ENCODE measurements at regions not wholly inside any gene's neighbourhood (a gene's known extent, or its start where the extent isn't known, plus 50 kb on each side); places are given as distances from the start of the nearest gene placed in this dataset.

- TF ChIP-seq, protein P1, sequence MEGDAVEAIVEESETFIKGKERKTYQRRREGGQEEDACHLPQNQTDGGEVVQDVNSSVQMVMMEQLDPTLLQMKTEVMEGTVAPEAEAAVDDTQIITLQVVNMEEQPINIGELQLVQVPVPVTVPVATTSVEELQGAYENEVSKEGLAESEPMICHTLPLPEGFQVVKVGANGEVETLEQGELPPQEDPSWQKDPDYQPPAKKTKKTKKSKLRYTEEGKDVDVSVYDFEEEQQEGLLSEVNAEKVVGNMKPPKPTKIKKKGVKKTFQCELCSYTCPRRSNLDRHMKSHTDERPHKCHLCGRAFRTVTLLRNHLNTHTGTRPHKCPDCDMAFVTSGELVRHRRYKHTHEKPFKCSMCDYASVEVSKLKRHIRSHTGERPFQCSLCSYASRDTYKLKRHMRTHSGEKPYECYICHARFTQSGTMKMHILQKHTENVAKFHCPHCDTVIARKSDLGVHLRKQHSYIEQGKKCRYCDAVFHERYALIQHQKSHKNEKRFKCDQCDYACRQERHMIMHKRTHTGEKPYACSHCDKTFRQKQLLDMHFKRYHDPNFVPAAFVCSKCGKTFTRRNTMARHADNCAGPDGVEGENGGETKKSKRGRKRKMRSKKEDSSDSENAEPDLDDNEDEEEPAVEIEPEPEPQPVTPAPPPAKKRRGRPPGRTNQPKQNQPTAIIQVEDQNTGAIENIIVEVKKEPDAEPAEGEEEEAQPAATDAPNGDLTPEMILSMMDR (IDR thresholded peaks at IDR 0.05) = no peak
- intact Hi-C loops (cut with micrococcal nuclease) = no loop called here
- Histone ChIP-seq H3K9me3 (ENCODE audit: control insufficient read depth, insufficient read depth, low read length) (no peaks in the 10 kb centered on the region), H3K36me3 (ENCODE audit: control insufficient read depth, insufficient read depth, low read length) (no peaks in the 10 kb centered on the region), H3K27me3 (ENCODE audit: control insufficient read depth, insufficient read depth, low read length) (no peaks in the 10 kb centered on the region), H3K4me1 (ENCODE audit: control insufficient read depth, insufficient read depth, low read length) (no peaks in the 10 kb centered on the region), H3K27ac (ENCODE audit: low read length) (no peak overlapping the region), H3K4me3 (ENCODE audit: low read length) (no peak overlapping the region)
- WGBS (ENCODE audit: insufficient coverage) = 81% methylated on average over 11 of the region's 11 CpGs
- Mint-ChIP-seq H3K9me3 (peaks cover 0 to 4% of the 10 kb centered on the region in 2 donors), H3K36me3 (no peaks in the 10 kb centered on the region), H3K4me3 (no peak overlapping the region), H3K27ac (no peak overlapping the region), H3K27me3 (ENCODE audit: low read depth in 2 of 2) (no peaks in the 10 kb centered on the region), H3K4me1 (no peaks in the 10 kb centered on the region)
- ATAC-seq = no peak
- no peak for DNase-seq
These were observed 81.3 kb upstream of the CADM1 start for GRCh38 chr11:115585361-115586024.

DNA sequence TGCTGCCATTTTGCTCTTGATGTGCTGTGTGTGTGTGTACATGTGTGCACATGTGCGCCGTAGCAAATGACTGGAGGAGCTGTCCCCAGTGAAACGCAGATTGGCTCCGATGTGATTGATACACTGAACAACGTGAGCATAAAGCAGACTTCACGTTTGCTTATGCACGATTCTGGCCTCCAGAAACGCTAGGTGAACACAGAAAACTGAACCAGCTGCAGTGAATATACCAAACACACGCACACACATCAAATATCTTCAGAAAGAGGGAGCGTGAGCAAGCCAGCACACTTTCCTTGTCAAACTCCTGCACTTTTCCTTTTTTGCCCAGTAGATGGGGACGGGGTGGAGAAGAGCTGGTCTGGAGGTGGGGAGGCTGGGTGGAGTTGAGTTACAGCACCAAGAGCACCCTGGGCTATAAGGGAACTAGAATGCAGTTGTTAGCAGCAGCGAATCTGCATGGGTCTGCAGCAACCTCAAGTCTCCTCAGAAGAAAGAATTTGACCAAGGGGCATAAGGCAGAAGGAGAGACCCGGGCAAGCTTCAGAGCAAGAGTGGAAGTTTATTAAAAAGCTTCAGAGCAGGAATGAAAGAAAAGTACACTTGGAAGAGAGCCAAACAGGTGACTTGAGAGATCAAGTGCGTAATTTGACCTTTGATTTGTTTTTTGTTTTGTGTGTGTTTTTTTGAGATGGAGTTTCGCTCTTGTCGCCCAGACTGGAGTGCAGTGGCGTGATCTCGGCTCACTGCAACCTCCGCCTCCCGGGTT is 77.8 kb upstream of the CADM1 start:
- intact Hi-C loops (cut with micrococcal nuclease) = no loop called here
- Histone ChIP-seq H3K9me3 (ENCODE audit: control insufficient read depth, insufficient read depth, low read length) (no peaks in the 10 kb centered on the region), H3K4me3 (ENCODE audit: low read length) (no peak overlapping the region), H3K36me3 (ENCODE audit: control insufficient read depth, insufficient read depth, low read length) (no peaks in the 10 kb centered on the region), H3K27ac (ENCODE audit: low read length) (no peak overlapping the region), H3K4me1 (ENCODE audit: control insufficient read depth, insufficient read depth, low read length) (no peaks in the 10 kb centered on the region), H3K27me3 (ENCODE audit: control insufficient read depth, insufficient read depth, low read length) (no peaks in the 10 kb centered on the region)
- 86% methylated on average over 19 of the region's 20 CpGs for WGBS (ENCODE audit: insufficient coverage)
- no peak overlapping the region for H3K27ac Mint-ChIP-seq
- H3K27me3 Mint-ChIP-seq (ENCODE audit: low read depth in 2 of 2) = no peaks in the 10 kb centered on the region
- H3K4me3 Mint-ChIP-seq = no peak overlapping the region
- ATAC-seq = no peak
- H3K9me3 Mint-ChIP-seq = peaks cover 0 to 2% of the 10 kb centered on the region in 2 donors
- no peak for DNase-seq
- TF ChIP-seq, protein P1 (IDR thresholded peaks at IDR 0.05) = no peak
- no peaks in the 10 kb centered on the region for H3K4me1 Mint-ChIP-seq
- no peaks in the 10 kb centered on the region for H3K36me3 Mint-ChIP-seq

DNA sequence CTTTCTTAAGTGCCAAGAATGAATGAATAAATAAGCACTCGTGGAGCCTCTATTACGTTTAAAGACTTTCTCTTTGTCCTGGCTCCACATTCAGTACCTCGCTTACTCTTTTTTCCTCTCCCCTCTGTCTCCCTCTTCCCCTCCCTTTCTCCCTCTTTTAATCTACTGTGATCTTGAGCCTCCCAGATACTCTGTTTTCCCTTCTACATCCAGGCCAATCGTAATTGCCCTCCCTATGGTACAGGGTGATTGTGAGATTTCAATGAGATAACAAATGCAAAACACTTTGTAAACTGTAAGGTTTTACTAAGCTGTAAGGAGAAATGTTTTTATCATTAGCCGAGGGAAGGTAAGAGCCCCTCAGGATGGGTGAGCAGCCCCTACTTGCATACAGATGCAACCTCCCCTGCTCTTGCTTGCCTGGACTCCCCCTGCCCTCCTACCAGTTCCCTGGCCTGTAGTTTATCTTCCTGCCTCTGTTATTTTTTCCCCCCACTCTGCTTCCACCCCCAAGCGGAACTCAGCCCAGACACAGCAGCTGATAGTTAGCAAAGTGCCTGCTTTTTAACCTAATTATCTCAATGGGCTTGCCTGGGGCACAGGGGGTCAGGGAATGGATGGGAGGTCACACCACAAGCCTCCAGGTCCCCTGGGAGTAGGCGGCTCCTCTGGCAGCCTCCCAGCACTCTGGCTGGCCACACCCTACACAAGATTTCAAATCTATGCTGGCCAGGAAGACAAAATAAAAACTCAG is 76.9 kb upstream of the CADM1 start:
- DNase-seq (no peak), ATAC-seq (no peak)
- intact Hi-C loops (cut with micrococcal nuclease) = no loop called here
- Mint-ChIP-seq H3K36me3 (no peaks in the 10 kb centered on the region), H3K9me3 (peaks cover 0 to 2% of the 10 kb centered on the region in 2 donors), H3K27me3 (ENCODE audit: low read depth in 2 of 2) (no peaks in the 10 kb centered on the region), H3K27ac (no peak overlapping the region), H3K4me3 (no peak overlapping the region), H3K4me1 (no peaks in the 10 kb centered on the region)
- 53% methylated on average over 6 of the region's 7 CpGs for WGBS (ENCODE audit: insufficient coverage)
- TF ChIP-seq, protein P1 (IDR thresholded peaks at IDR 0.05) = no peak
- no peaks in the 10 kb centered on the region for H3K27me3 ChIP-seq (ENCODE audit: control insufficient read depth, insufficient read depth, low read length)
- no peaks in the 10 kb centered on the region for H3K9me3 ChIP-seq (ENCODE audit: control insufficient read depth, insufficient read depth, low read length)
- no peak overlapping the region for H3K27ac ChIP-seq (ENCODE audit: low read length)
- H3K4me3 ChIP-seq (ENCODE audit: low read length) = no peak overlapping the region
- H3K4me1 ChIP-seq (ENCODE audit: control insufficient read depth, insufficient read depth, low read length) = no peaks in the 10 kb centered on the region
- H3K36me3 ChIP-seq (ENCODE audit: control insufficient read depth, insufficient read depth, low read length) = no peaks in the 10 kb centered on the region
